Transverse colon (tissue), 4 donors: ENCODE measurements at regions not wholly inside any gene's neighbourhood (a gene's known extent, or its start where the extent isn't known, plus 50 kb on each side); places are given as distances from the start of the nearest gene placed in this dataset.

Experiments used
- DNase-seq: peaks from one replicate; pipeline ENCODE4 v3.0.0-alpha.2; 2019
- H3K27ac ChIP-seq, 4 donors: fragments of 200-600 bp; sonication (generic); 2 replicates each; pipeline ENCODE4 v1.5.1; 2016 to 2018; ENCODE audit warnings: inconsistent platforms in 4 of 4
- H3K27me3 ChIP-seq: fragments of 200-600 bp; sonication (generic); 2 replicates; pipeline ENCODE4 v1.5.1; 2017; ENCODE audit warnings: inconsistent platforms
- H3K36me3 ChIP-seq, 4 donors: fragments of 200-600 bp; sonication (generic); 2 replicates each; pipeline ENCODE4 v1.5.1; 2017 to 2019; ENCODE audit warnings: inconsistent platforms in 4 of 4
- H3K4me1 ChIP-seq, 4 donors: fragments of 200-600 bp; sonication (generic); 2 replicates each; pipeline ENCODE4 v1.5.1; 2017 to 2020; ENCODE audit warnings: inconsistent platforms in 4 of 4
- H3K4me3 ChIP-seq, 4 donors: fragments of 200-600 bp; sonication (generic); 1 replicate in 1 of 4; 2 replicates in 3 of 4; pipeline versions ENCODE4 v1.5.1 to v1.6.1; 2017 to 2019; ENCODE audit warnings: inconsistent platforms in 4 of 4
- H3K9me3 ChIP-seq, 2 donors: fragments of 200-600 bp; sonication (generic); 2 replicates each; pipeline ENCODE4 v1.5.1; 2017 to 2019; ENCODE audit warnings: inconsistent platforms in 2 of 2
- CTCF ChIP-seq, 5 experiments: fragments of 200-600 bp in 3 of 5; fragments of 450-650 bp in 2 of 5; sonication (generic) in 3 of 5; IDR thresholded peaks; 1 replicate in 2 of 5; 2 replicates in 3 of 5; pipeline ENCODE4 v1.5.1; 2016 to 2017; ENCODE audit warnings: antibody characterized with exemption in 5 of 5, inconsistent platforms in 3 of 5, mild to moderate bottlenecking in 2 of 5, moderate library complexity in 1 of 5
- EP300 ChIP-seq: sonication (generic); formaldehyde crosslinking; IDR thresholded peaks from one replicate; pipeline ENCODE4 v1.6.1; 2017; ENCODE audit warnings: antibody characterized with exemption, low read depth
- POLR2A ChIP-seq: fragments of 450-650 bp; IDR thresholded peaks from one replicate; pipeline ENCODE4 v1.6.1; 2016; ENCODE audit warnings: antibody characterized with exemption, mild to moderate bottlenecking, moderate library complexity
- POLR2AphosphoS5 ChIP-seq, 3 donors: sonication (generic); formaldehyde crosslinking; IDR thresholded peaks; one replicate each; pipeline ENCODE4 v1.6.1; 2016; ENCODE audit warnings: antibody characterized with exemption in 3 of 3
- whole genome bisulfite sequencing, 2 donors: methylation state at CpG; one replicate each; pipeline ENCODE4 v1.1.5; 2018; ENCODE audit warnings: low coverage in 1 of 2; 5-methylcytosine and 5-hydroxymethylcytosine counted together
- in situ Hi-C, 4 donors: fragments of 200-750 bp; cut with MboI; loops; one replicate each; pipeline versions ENCODE4 v1.15.0 to v1.15.1; 2017; ENCODE audit warnings: low sequenced_read_pairs in 3 of 4, low pct_ligation_motif_present in 1 of 4, low pct_unique_long_range_greater_than_20kb in 1 of 4
- intact Hi-C: fragments of 100-400 bp; cut with DNase I; formaldehyde crosslinking; loops from one replicate; pipeline ENCODE4 v1.15.1; 2023; ENCODE audit warnings: low total_unique reads

- TF ChIP-seq EP300 (no peak), POLR2A (no peak), POLR2AphosphoS5 (IDR thresholded peaks at IDR 0.05) (no peak), CTCF (IDR thresholded peaks at IDR 0.05) (no peak)
- no peak overlapping the region for H3K4me3 ChIP-seq
- no peak for DNase-seq
- no peaks in the 10 kb centered on the region for H3K36me3 ChIP-seq
- H3K4me1 ChIP-seq: no peaks in the 10 kb centered on the region
- no peak overlapping the region for H3K27ac ChIP-seq
- in situ Hi-C loops: no loop called here
- intact Hi-C loops: no loop called here
- H3K27me3 ChIP-seq: no peaks in the 10 kb centered on the region
- WGBS, 2 donors: 73 to 85% methylated on average over 6 of the region's 6 CpGs
- H3K9me3 ChIP-seq: no peaks in the 10 kb centered on the region
Measured at GRCh38 chr4:188409851-188410250, 270.6 kb downstream of the TRIML1 start.

- Histone ChIP-seq H3K9me3 (no peaks in the 10 kb centered on the region), H3K4me1 (no peaks in the 10 kb centered on the region), H3K27ac (no peak overlapping the region), H3K4me3 (no peak overlapping the region), H3K36me3 (no peaks in the 10 kb centered on the region), H3K27me3 (no peaks in the 10 kb centered on the region)
- no peak for DNase-seq
- no peak for TF ChIP-seq POLR2AphosphoS5 (IDR thresholded peaks at IDR 0.05)
- no peak for TF ChIP-seq CTCF (IDR thresholded peaks at IDR 0.05)
- no peak for TF ChIP-seq EP300
- no peak for TF ChIP-seq POLR2A
- WGBS, 2 donors: 95 to 96% methylated on average over 13 to 25 of the region's 25 CpGs
- in situ Hi-C loops: no loop called here
- intact Hi-C loops: no loop called here
Measured at GRCh38 chr4:188411805-188412204, 272.6 kb downstream of the TRIML1 start.

- no peaks in the 10 kb centered on the region for H3K4me1 ChIP-seq
- no peak for DNase-seq
- H3K4me3 ChIP-seq: no peak overlapping the region
- in situ Hi-C loops (no loop called here), intact Hi-C loops (no loop called here)
- H3K36me3 ChIP-seq: no peaks in the 10 kb centered on the region
- no peaks in the 10 kb centered on the region for H3K27me3 ChIP-seq
- 95% methylated on average over 9 to 13 of the region's 13 CpGs for WGBS, 2 donors
- TF ChIP-seq POLR2A (no peak), POLR2AphosphoS5 (IDR thresholded peaks at IDR 0.05) (no peak)
- no peak overlapping the region for H3K27ac ChIP-seq
- H3K9me3 ChIP-seq: no peaks in the 10 kb centered on the region
Measured at GRCh38 chr4:188412499-188412898, 273.3 kb downstream of the TRIML1 start.

- no peaks in the 10 kb centered on the region for H3K9me3 ChIP-seq
- no peaks in the 10 kb centered on the region for H3K36me3 ChIP-seq
- intact Hi-C loops: no loop called here
- H3K4me3 ChIP-seq: no peak overlapping the region
- H3K4me1 ChIP-seq: no peaks in the 10 kb centered on the region
- H3K27ac ChIP-seq: no peak overlapping the region
- no peaks in the 10 kb centered on the region for H3K27me3 ChIP-seq
- TF ChIP-seq EP300 (no peak), POLR2A (no peak), CTCF (IDR thresholded peaks at IDR 0.05) (no peak), POLR2AphosphoS5 (IDR thresholded peaks at IDR 0.05) (no peak)
- WGBS, 2 donors: 92% methylated on average over 5 to 10 of the region's 10 CpGs
- in situ Hi-C loops: no loop called here
- no peak for DNase-seq
Measured at GRCh38 chr4:188414441-188414840, 275.2 kb downstream of the TRIML1 start.

GRCh38 chr4:188417181-188417580 is 277.9 kb downstream of the TRIML1 start:
- no peak for TF ChIP-seq EP300
- no peak for TF ChIP-seq POLR2A
- TF ChIP-seq POLR2AphosphoS5 (IDR thresholded peaks at IDR 0.05): no peak
- TF ChIP-seq CTCF (IDR thresholded peaks at IDR 0.05): no peak
- no peak overlapping the region for H3K4me3 ChIP-seq
- H3K36me3 ChIP-seq: no peaks in the 10 kb centered on the region
- 52 to 63% methylated on average over 2 to 3 of the region's 3 CpGs for WGBS, 2 donors
- no peaks in the 10 kb centered on the region for H3K4me1 ChIP-seq
- in situ Hi-C loops (no loop called here), intact Hi-C loops (no loop called here)
- H3K27me3 ChIP-seq: no peaks in the 10 kb centered on the region
- DNase-seq: no peak
- H3K27ac ChIP-seq: no peak overlapping the region
- H3K9me3 ChIP-seq: no peaks in the 10 kb centered on the region
